WERI-Rb-1 (cell line): ENCODE measurements at regions not wholly inside any gene's neighbourhood (a gene's known extent, or its start where the extent isn't known, plus 50 kb on each side); places are given as distances from the start of the nearest gene placed in this dataset.

Experiments used
- DNase-seq: peaks from one replicate; pipeline ENCODE4 v3.0.0-alpha.2; 2020
- H3K27ac ChIP-seq: fragments of 250-450 bp; sonication (Bioruptor Pico); 2 replicates; pipeline ENCODE4 v1.5.1; 2020; ENCODE audit warnings: mild to moderate bottlenecking, moderate library complexity
- H3K27me3 ChIP-seq: fragments of 250-450 bp; sonication (Bioruptor Pico); 2 replicates; pipeline ENCODE4 v1.5.1; 2021; ENCODE audit warnings: mild to moderate bottlenecking, low read depth, moderate library complexity; ENCODE audit not compliant: insufficient read depth, severe bottlenecking
- H3K36me3 ChIP-seq: fragments of 250-450 bp; sonication (Bioruptor Pico); 2 replicates; pipeline ENCODE4 v1.5.1; 2020; ENCODE audit warnings: mild to moderate bottlenecking, moderate library complexity
- H3K4me3 ChIP-seq: 2 replicates; pipeline ENCODE4 v1.5.1; 2011; ENCODE audit warnings: low read depth, mild to moderate bottlenecking, control low read depth, low read length
- H3K9me3 ChIP-seq: fragments of 250-450 bp; sonication (Bioruptor Pico); 2 replicates; pipeline ENCODE4 v1.5.1; 2021; ENCODE audit warnings: mild to moderate bottlenecking, moderate library complexity; ENCODE audit not compliant: severe bottlenecking
- TF ChIP-seq, protein P1 (sequence below): IDR thresholded peaks from 2 replicates; pipeline ENCODE4 v1.5.1; 2011; ENCODE audit warnings: low read depth, mild to moderate bottlenecking, control low read depth, inconsistent platforms, low read length

DNA sequence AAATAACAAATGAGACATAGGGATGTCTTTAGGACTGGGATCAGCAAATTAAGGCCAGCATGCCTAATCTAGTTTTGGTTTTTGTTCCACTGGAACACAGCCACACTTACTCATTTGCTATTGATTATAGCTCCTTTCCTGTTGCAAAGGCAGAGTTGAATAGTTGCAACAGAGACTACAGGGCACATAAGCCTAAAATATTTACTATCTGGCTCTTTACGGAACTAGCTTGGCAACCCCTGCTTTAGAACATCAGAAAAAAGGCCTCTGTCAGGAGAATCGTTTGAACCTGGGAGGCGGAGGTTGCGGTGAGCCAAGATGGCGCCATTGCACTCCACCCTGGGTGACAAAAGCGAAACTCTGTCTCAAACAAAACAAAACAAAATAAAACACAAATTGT is 384.8 kb downstream of the ELAVL2 start:
- no peak overlapping the region for H3K4me3 ChIP-seq
- H3K27me3 ChIP-seq = no peaks in the 10 kb centered on the region
- no peaks in the 10 kb centered on the region for H3K9me3 ChIP-seq
- H3K36me3 ChIP-seq = no peaks in the 10 kb centered on the region
- TF ChIP-seq, protein P1, sequence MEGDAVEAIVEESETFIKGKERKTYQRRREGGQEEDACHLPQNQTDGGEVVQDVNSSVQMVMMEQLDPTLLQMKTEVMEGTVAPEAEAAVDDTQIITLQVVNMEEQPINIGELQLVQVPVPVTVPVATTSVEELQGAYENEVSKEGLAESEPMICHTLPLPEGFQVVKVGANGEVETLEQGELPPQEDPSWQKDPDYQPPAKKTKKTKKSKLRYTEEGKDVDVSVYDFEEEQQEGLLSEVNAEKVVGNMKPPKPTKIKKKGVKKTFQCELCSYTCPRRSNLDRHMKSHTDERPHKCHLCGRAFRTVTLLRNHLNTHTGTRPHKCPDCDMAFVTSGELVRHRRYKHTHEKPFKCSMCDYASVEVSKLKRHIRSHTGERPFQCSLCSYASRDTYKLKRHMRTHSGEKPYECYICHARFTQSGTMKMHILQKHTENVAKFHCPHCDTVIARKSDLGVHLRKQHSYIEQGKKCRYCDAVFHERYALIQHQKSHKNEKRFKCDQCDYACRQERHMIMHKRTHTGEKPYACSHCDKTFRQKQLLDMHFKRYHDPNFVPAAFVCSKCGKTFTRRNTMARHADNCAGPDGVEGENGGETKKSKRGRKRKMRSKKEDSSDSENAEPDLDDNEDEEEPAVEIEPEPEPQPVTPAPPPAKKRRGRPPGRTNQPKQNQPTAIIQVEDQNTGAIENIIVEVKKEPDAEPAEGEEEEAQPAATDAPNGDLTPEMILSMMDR = no peak
- DNase-seq = no peak
- no peak overlapping the region for H3K27ac ChIP-seq

DNA sequence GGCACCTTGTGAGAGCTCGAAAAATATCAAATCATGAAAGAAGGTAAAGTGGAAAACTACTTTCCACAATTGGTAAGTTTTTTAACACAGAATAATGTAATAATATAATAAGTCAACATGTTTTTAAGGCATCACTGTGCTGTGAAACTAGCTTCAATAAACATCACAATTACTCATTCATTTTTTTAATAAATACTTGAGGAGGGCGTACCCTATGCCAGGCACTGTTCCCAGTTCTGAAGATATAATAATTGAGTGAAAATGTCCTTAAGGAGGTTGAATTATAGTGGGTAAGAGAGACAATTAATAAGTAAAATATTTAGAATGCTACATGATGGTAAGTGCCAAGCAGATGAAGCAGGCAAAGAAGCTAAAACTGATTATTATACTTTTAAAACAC is 381.4 kb downstream of the ELAVL2 start:
- TF ChIP-seq, protein P1 = no peak
- DNase-seq = no peak

DNA sequence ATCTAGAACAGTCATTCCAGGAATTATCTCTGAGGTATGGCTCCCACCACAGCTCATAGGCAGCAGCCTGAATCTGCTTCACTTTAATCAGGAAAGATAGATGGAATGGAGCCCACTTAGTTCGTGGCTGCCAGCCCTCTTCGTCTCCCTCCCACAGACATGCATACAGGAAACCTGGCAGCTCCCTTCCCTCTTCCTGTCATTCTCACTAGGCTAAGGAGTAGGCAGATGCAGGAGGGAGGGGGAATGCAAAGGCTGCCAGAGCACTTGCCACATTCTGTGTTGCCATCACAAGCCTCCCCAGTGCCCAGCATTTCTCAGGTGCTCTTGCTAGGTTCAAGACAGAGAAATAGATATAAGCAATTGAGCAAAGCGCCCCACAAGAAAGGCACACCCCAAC is 378.9 kb downstream of the ELAVL2 start:
- Histone ChIP-seq H3K36me3 (no peaks in the 10 kb centered on the region), H3K4me3 (no peak overlapping the region), H3K9me3 (no peaks in the 10 kb centered on the region), H3K27ac (no peak overlapping the region), H3K27me3 (no peaks in the 10 kb centered on the region)
- no peak for DNase-seq
- TF ChIP-seq, protein P1 = no peak

More for the DNA sequence above, 381.4 kb downstream of the ELAVL2 start:
- H3K27me3 ChIP-seq = no peaks in the 10 kb centered on the region
- H3K36me3 ChIP-seq = no peaks in the 10 kb centered on the region
- no peaks in the 10 kb centered on the region for H3K9me3 ChIP-seq
- no peak overlapping the region for H3K4me3 ChIP-seq
- H3K27ac ChIP-seq = no peak overlapping the region

DNA sequence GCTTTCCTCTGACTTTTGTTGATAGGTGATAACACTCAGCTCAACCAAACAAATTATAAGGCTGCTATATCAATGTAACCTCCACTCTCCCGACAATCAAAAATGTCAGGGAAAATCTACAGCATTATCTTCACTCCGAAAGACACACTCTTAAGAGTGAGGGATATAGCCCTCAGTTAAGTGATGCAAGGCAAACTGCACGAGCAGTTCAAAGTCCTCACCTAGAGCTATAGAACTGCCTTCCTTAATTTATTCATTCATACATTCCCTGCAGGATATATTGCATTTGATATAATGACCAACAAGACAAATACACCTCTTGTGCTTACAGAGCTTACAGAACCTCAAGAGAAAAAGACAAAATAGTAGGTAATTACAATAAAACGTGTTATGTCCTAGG is 378.1 kb downstream of the ELAVL2 start:
- H3K36me3 ChIP-seq = no peaks in the 10 kb centered on the region
- H3K4me3 ChIP-seq = no peak overlapping the region
- H3K9me3 ChIP-seq = peaks cover 4% of the 10 kb centered on the region
- TF ChIP-seq, protein P1 = no peak
- H3K27ac ChIP-seq = no peak overlapping the region
- no peak for DNase-seq
- no peaks in the 10 kb centered on the region for H3K27me3 ChIP-seq

DNA sequence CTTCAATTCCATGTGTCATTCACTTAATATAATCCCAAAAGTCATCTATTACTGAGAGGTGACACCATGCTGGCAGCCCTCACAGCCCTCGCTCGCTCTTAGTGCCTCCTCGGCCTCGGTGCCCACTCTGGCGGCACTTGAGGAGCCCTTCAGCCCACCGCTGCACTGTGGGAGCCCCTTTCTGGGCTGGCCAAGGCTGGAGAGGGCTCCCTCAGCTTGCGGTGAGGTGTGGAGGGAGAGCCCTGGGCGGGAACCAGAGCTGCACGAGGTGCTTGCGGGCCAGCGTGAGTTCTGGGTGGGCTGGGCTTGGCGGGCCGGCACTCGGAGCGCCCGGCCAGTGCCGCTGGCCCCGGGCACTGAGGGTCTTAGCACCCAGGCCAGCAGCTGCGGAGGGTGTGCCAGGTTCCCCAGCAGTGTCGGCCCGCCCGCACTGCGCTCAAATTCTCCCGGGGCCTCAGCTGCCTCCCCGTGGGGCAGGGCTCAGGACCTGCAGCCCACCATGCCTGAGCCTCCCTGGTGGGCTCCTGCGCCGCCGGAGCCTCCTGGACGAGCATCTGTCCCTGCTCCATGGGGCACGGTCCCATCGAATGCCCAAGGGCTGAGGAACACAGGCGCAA is 374.1 kb downstream of the ELAVL2 start:
- DNase-seq = no peak
- H3K36me3 ChIP-seq = no peaks in the 10 kb centered on the region
- H3K27me3 ChIP-seq = no peaks in the 10 kb centered on the region
- H3K27ac ChIP-seq = no peak overlapping the region
- H3K9me3 ChIP-seq = peaks cover 4% of the 10 kb centered on the region
- TF ChIP-seq, protein P1 = no peak
- H3K4me3 ChIP-seq = no peak overlapping the region

DNA sequence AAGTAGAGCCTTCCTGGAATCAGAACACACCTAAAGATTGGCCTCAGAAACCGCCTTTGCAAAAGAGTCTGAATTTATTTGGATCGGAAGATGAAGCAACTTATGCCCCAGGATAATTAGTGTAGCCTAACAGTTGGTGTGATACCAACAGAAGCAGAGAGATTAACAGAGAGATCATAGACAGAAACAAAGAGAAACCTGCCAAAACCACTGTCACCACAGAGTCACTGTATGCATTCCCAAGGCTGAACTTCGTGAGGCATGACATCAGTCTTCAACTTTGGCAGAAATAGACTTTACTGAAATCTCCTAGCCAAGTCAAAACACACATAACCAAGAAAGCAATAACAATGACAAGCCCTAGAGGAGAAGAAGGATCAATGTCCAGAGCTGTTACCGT is 361.8 kb downstream of the ELAVL2 start:
- TF ChIP-seq, protein P1 = no peak
- Histone ChIP-seq H3K4me3 (no peak overlapping the region), H3K36me3 (no peaks in the 10 kb centered on the region), H3K9me3 (no peaks in the 10 kb centered on the region), H3K27me3 (no peaks in the 10 kb centered on the region), H3K27ac (no peak overlapping the region)
- no peak for DNase-seq
